ENCODE measurements at regions not wholly inside any gene's neighbourhood (a gene's known extent, or its start where the extent isn't known, plus 50 kb on each side); places are given as distances from the start of the nearest gene placed in this dataset.
"Not testable (repeated sequence)": the region's sequence is repeated elsewhere in the genome, so short reads cannot be mapped to it uniquely, and the experiment has no call there.

GRCh38 chr20:6282642-6283041, 159.8 kb upstream of the FERMT1 start (continued):
- TF ChIP-seq ATF2 (tag by site-specific recombination; IDR thresholded peaks at IDR 0.05; ENCODE audit: low read depth), result no peak
- no peak for TF ChIP-seq EGR2 (tag by site-specific recombination; IDR thresholded peaks at IDR 0.05; ENCODE audit: low read depth)
- TF ChIP-seq IKZF3 (tag by site-specific recombination; IDR thresholded peaks at IDR 0.05), result no peak
- no peak for TF ChIP-seq ZNF426 (tag by site-specific recombination; IDR thresholded peaks at IDR 0.05)
- TF ChIP-seq ZNF701 (tag by site-specific recombination; IDR thresholded peaks at IDR 0.05), result no peak
- TF ChIP-seq ZNF280C (tag by site-specific recombination; IDR thresholded peaks at IDR 0.05), result no peak
- no peak for TF ChIP-seq KLF7 (tag by site-specific recombination; IDR thresholded peaks at IDR 0.05; ENCODE audit: borderline replicate concordance)

GRCh38 chr20:6277661-6278240, 154.9 kb upstream of the FERMT1 start:
- no peaks in the 10 kb centered on the region for H3K9me3 ChIP-seq (ENCODE audit: control insufficient read depth, insufficient read depth, low read depth, low read length)
- CTCF ChIA-PET, result no interaction called here
- no peak overlapping the region for H3K27ac ChIP-seq (ENCODE audit: extremely low read depth, low read depth, low read length)
- POLR2A ChIA-PET, result no interaction called here
- H3K36me3 ChIP-seq (ENCODE audit: control insufficient read depth in 2 of 2, insufficient read depth in 1 of 2, low read length in 2 of 2), result no peaks in the 10 kb centered on the region
- TF ChIP-seq MZF1 (tag by site-specific recombination; IDR thresholded peaks at IDR 0.05; ENCODE audit: borderline replicate concordance), result no peak
- TF ChIP-seq ZNF324 (tag by site-specific recombination; IDR thresholded peaks at IDR 0.05), result no peak
- TF ChIP-seq ZSCAN18 (tag by site-specific recombination; IDR thresholded peaks at IDR 0.05), result no peak
- TF ChIP-seq ZBTB11 (tag by site-specific recombination; conservative IDR thresholded peaks at IDR 0.05; ENCODE audit: low read depth), result no peak
- no peak for TF ChIP-seq HOXD13 (CRISPR knock-in tag; IDR thresholded peaks at IDR 0.05; ENCODE audit: borderline replicate concordance)
- H3K4me3 ChIP-seq (ENCODE audit: low read depth, low read length), result no peak overlapping the region
- no peaks in the 10 kb centered on the region for H3K4me1 ChIP-seq (ENCODE audit: control insufficient read depth, insufficient read depth, low read length)

- H3K4me3 ChIP-seq (ENCODE audit: low read depth, low read length); POLR2A ChIA-PET: not testable (repeated sequence)
- CTCF ChIA-PET, result interaction anchor here (0.6 to 0.9 kb wide), 3 partner anchors 72 to 1072 kb away, joined by 3 to 4 read pairs (median 3); no protein-coding TSS in a partner anchor
Observed at GRCh38 chr20:6270404-6270803, 147.6 kb upstream of the FERMT1 start.

More at GRCh38 chr20:6270404-6270803, 147.6 kb upstream of the FERMT1 start:
- H3K9me3 ChIP-seq (ENCODE audit: control insufficient read depth, insufficient read depth, low read depth, low read length); H3K4me1 ChIP-seq (ENCODE audit: control insufficient read depth, insufficient read depth, low read length); H3K36me3 ChIP-seq (ENCODE audit: control insufficient read depth in 2 of 2, insufficient read depth in 1 of 2, low read length in 2 of 2); H3K27ac ChIP-seq (ENCODE audit: extremely low read depth, low read depth, low read length): not testable (repeated sequence)
